Activated T-cell treated with anti-CD3 and anti-CD28 coated beads for 48 hours (primary cell): ENCODE measurements at regions not wholly inside any gene's neighbourhood (a gene's known extent, or its start where the extent isn't known, plus 50 kb on each side); places are given as distances from the start of the nearest gene placed in this dataset.
"Not testable (repeated sequence)": the region's sequence is repeated elsewhere in the genome, so short reads cannot be mapped to it uniquely, and the experiment has no call there.

Experiments used
- DNase-seq: peaks from one replicate; pipeline ENCODE4 v3.0.0-alpha.2; 2020; ENCODE audit warnings: low read depth

DNA sequence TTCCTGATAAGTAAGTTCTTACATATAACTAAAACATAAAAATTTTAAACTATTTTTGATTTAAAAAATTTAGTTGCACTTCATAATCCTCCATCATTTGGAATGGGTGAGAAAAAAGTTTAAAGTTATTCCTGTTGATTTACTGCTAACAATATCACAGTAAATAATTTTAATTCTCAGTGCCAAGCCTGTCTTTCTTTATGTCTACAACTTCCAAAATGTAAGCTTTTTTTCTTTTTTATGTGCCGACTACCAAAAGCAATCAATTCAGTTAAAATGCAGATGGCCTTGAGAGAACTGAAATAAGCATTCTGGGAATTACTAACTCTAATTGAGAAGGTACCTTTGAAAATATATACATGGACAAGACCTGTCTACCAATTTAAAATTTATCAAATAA, 1224.3 kb upstream of the B3GALT2 start:
- no peak for DNase-seq

DNA sequence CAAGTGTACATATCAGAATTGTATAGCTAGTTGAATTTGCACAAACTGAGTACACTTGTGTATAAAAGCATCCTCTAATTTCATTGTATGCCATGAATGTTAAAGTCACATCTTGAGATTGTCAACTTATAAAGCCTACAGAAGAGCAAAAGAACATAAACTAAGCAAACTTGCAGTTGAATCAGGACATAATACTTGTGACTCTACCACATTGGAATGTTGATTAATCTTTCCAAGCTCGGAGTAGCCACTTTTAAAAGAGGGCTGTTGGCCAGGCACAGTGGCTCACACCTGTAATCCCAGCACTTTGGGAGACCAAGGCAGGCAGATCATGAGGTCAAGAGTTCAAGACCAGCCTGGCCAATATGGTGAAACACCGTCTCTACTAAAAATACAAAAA, 1220.8 kb upstream of the B3GALT2 start:
- DNase-seq: not testable (repeated sequence)

DNA sequence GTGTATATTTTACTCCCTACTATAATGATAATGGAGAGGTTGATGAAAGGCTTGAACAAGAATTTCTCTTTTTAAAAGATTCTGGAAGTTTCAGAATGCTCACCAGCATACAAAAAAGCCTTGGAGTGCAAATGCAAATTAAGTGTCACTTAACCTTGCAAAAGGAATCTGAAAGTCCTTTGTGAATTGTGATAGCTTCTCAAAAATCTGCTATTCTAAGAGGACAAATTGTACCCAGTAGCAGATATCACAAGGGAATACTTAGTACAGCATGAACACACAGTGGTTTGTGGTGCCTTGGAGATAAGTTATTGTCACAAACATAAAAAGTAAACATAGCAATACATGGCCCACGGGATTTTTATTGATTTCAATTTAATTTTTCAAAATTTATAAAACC, 1208.3 kb upstream of the B3GALT2 start:
- no peak for DNase-seq

DNA sequence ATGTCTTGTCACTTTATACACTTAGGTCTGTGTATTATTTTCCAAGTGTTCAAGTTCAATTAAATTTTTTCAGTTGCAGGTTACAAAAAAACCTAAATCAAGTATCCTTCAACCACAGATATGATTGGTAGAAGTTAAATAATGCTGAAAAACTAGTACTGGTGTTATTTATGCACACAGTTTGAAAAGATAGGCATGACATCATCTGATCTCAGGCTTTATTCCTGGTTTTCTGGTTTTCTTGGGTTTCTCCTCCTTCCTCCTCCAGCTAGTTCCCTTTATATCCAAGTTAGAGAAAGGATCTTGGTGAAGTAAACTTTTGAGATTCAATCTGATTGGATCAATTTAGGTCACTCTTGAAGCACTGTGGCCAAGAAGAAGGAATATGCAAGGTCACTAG, 1201.1 kb upstream of the B3GALT2 start:
- no peak for DNase-seq

DNA sequence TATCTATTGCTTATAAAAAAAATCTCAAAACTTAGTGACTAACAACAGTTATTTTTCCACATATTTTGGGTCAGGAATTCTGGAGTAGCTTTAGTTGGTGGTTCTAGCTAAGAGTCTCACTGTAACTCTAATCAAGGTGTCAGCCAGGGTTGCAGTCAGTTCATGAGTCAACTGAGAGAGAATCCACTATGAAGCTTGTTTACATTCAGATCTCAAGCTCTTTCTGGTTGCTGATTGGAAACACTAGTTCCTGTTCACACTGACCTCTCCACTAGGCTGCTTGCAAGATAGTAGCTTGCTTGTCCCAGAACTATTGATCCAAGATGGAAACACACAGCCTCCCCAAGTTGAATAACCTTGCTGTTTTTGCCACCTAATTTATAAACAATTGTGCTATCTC, 1192.1 kb upstream of the B3GALT2 start:
- DNase-seq: no peak

DNA sequence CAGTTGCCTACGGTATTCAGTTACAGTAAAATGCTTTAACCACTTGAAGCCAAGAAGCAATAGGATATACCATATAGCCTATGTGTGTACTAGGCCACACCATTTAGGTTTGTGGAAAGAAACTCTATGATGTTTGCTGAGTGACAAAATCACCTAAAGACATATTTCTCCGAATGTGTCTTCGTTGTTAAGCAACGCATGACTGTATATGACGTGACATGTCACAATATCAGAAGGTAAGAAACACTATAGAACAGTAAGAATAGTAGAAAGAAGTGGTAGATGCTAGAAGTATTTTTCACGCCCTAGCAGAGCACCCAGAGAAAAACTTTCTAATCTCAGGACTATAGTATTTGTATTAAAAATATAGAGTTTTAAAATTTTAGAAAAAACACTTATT, 1188.2 kb upstream of the B3GALT2 start:
- DNase-seq: no peak

DNA sequence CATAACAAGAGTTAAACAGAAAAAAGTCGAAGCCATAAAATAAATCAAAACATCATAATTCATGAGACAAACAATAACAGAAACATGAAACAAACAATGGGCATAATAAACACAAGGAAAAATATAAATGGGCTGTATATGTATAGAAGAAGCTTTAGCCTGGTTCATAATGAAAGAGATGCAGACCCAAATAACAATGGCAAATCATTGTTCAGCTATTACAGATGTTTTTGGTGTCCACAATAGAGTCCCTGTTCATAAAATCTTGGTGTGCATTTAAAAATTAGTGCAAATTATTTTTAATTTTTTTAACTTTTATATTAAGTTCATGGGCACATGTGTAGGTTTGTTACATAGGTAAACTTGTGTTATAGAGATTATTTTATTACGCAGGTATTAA, 1185.9 kb upstream of the B3GALT2 start:
- no peak for DNase-seq

DNA sequence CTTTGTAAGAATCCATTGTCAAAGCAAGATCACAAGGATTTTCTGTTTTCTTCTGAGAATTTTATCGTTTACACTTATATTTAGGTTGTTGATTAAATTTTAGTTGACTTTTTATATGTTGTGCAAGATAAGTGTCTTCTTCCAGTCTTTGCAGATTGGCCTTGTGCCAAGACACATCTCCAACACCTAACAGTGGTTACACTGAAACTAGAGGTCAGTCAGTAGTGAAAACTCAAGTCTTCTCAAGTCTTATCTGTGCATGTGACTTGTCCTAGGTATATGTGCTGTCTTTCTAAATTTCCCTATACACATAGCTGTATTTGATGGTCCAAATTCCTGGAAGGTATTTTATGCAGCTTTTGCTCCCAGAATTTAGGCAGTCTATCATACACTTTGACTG, 1183.2 kb upstream of the B3GALT2 start:
- no peak for DNase-seq

DNA sequence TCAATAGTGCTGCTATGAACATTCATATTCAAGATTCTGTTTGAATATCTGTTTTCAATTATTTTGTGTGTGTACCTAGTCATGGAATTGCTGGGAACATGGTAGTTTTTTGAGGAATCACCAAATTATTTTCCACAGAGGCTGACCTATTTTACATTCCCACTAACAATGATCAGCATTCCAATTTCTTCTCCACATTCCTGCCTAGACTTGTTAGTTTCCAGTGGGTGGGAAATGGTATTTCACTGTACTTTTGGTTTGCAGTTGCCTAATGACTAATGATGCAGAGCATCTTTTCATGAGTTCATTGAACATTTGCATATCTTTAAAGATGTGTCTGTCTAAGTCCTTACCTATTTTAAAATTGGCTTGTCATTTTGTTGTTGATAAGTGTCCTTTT, 1182.6 kb upstream of the B3GALT2 start:
- no peak for DNase-seq

DNA sequence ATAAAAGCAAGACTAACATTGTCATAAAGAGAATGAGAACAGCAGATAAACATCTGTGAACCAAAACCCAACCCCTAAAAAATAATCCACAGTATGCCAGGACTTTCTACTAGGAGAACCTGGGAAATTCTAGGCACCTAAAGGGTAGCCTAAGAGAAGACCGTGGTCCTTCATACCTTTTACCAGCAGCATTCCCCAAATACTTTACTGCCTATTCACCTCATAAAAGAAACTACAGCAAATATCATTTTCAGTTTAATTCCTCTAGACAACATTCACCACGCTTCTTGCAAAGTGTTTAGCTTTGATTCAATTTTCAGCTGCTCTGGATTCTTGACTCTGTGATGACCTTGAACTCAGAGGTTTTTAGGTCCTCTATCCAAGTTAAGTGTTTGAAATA, 1180.7 kb upstream of the B3GALT2 start:
- DNase-seq: no peak

DNA sequence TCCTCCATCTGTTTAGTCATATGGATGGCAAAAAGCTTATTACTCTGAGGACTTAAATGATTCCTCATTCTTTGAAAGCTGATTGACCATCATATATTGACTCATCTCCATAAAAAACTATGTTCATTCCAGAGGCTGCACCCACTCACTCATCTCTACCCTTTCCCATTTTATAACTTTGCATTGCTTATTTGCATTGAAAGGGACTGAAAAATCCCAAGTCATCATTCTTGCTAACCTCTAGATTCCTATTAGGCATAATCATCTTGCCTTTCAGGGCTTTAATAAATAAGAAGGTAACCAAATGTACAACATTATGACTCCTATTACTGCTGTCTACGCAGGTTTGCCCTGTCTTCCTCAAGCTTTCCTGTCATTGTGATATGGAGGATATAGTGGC, 1180.3 kb upstream of the B3GALT2 start:
- DNase-seq: no peak

DNA sequence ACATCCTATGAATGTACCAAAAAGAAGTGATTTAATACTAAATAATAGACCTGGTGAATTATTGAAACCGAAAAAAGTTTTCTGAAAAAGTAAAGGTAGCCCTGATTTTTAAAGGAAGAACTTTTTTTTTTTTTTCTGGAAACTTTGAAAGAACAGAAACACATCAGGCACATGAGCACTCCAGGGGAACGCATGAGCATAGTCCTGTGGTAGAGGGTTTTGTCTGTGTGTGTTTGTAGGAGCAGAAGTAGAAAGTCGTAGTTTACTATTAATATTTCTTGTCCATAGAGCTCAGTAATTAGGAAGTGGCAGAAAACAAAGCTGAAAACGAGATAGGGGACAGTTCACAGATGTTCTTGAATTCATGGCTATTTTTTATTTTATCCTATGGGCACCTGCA, 1175.9 kb upstream of the B3GALT2 start:
- DNase-seq: no peak

DNA sequence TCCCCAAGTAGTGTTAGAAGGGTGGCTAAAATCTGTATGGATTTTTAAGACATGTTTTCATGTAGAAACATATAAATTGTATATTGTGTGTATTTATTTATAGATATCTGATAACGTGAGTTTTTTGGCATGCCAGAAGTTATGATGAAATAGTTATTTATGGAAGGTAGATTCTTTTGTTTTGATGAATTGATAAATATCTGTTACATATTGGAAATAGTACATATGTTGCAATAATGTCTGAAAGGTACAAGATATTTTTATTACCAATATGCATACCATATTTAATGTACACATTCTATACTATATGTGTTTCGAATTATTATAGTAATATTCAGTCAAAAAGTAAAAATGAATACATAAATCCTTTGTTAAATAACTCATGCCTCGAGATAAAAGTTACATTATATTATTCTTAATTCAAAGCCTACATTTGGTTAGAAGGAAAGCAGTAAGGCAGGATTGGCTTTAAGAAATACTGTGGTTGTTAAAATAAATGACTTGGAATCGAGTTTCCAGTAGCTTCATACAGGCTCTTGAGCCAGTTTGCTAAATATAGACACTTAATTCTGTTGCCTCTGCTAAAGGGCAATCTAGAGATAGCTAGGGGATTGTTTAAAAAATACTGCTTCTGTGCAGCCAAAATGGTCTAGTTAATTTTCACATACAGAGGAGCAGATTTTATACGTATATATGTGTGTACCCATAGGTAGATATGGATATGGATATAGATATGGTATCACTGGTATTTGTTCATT, 1175.1 kb upstream of the B3GALT2 start:
- DNase-seq: no peak

DNA sequence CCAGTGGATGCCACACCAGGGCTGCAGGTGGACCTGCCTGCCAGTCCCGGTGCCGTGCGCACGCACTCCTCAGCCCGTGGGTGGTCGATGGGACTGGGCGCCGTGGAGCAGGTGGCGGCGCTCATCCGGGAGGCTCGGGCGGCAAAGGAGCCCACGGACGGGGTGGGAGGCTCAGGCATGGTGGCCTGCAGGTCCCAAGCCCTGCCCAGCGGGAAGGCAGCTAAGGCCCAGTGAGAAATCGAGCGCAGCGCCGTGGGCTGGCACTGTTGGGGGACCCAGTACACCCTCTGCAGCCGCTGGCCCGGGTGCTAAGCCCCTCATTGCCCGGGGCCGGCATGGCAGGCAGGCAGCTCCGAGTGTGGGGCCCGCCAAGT, 1171.8 kb upstream of the B3GALT2 start:
- no peak for DNase-seq

DNA sequence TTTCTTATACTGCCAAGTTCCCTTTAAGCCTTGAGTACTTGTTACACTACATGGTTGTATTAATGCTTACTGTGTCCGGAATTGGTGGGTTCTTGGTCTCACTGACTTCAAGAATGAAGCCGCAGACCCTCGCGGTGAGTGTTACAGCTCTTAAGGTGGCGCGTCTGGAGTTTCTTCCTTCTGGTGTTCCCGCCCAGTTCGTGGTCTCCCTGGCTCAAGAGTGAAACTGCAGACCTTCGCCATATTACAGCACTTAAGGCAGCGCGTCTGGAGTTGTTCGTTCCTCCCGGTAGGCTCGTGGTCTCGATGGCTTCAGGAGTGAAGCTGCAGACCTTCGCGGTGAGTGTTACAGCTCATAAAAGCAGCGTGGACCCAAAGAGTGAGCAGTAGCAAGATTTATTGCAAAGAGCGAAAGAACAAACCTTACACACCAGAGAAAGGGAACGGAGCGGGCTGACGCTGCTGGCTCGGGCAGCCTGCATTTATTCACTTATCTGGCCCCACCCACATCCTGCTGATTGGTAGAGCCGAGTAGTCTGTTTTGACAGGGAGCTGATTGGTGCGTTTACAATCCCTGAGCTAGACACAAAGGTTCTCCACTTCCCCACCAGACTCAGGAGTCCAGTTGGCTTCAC, 1171.3 kb upstream of the B3GALT2 start:
- DNase-seq: not testable (repeated sequence)

DNA sequence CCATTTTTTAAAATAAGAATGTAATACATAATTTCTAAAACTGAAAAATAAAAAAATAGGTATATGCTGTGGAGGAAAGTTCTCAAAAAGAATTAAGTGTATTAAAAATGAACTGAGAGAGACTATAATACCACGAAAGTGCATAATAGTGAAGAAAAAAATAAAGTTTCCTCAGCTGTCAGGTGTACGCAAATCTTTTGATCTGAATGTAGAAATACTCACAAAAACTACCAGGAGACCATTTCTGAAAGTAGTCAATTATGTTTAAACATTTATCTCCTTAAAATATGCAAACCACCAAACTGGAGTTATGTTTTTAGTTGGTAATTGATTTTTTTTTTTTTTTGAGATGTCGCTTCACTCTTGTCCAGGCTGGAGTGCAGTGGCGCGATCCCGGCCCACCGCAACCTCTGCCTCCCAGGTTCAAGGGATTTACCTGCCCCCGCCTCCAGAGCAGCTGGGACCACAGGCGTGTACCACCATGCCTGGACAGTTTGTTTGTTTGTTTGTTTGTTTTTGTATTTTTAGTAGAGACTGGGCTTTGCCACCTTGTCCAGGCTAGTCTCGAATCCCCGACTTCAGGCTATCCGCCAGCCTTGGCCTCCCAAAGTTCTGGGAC, 1169.2 kb upstream of the B3GALT2 start:
- DNase-seq: no peak

DNA sequence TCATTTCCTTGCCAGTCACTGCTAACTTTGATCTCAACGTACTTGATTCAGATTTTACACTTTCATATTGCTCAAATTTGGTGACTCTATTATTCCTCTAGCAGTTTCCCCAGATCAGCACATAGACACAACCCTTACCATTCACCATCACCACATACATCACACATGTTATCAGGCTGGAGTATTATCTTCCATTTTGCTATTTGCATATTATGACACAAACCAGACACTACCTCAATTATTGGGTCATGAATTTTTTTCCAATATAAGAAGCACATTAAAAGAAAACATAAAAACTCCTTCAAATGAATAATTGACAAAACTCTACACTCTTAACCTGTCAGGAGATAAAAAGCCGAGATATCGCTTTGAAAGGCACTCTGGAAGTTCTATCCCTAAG, 1166.7 kb upstream of the B3GALT2 start:
- no peak for DNase-seq

DNA sequence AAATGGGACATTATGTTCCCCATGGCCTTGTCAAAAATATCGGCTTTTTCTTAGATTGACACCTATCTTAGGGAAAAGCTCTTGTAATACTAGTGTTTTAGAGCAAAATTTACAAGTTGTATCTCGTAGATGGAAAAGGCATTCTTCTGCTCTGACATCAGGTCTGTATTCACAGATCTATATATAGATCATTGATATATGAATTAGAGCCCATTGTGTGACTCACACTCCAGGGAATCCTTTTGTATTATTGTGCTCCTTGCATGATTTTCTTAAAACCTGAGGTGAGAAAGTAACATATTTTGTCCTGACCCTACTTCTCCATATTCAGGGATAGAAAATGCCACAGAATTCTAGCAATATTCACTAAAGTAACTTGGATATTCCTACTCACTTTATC, 1160.8 kb upstream of the B3GALT2 start:
- no peak for DNase-seq

DNA sequence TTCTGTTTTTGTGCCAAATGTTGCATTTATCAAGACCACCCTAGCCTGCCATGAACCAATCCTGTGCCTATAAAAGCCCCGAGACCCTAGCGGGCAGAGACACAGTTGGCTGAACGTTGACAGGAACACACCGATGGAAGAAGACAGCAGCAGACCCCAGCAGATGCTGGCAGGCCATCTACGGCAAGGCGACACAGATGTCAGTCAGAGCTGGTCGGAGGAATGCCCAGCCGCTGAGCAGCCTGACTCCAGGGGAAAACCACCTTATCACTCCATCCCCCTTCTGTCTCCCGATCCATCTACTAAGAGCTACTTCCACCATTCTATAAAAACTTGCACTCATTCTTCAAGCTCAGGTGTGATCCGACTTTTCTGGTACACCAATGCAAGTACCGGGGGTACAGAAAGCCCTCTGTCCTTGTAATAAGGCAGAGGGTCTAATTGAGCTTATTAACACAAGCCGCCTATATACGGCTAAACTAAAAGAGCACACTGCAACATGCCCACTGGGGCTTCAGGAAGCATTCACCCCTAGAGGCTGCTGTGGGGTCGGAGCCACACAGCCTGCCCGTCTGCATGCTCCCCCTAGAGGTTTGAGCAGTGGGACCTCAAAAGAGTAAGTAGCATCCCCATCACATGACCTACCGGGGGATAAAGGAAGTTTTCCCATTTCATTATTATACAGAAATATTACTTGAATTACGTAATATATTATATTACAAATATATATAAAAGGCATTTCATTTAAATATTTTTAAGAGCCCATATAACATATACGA, 1156.3 kb upstream of the B3GALT2 start:
- DNase-seq: no peak

DNA sequence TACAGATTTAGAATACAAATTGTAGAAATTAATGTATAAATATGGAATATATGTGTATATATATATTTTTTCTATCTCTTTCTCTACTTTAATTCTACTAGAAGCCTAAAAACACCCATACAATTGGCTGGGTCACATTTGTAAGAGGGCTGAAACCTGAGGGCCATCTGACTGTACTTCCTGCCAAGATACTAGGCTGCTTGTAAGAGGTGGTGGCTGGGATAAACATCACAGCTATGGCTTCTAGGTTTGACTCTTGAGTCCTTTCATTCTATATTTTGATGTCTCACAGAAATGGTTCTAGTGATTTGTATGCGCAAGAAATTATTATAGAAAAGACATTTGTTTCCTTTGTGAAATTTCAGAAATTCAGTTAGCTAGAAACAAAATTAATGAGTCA, 1155.2 kb upstream of the B3GALT2 start:
- no peak for DNase-seq

DNA sequence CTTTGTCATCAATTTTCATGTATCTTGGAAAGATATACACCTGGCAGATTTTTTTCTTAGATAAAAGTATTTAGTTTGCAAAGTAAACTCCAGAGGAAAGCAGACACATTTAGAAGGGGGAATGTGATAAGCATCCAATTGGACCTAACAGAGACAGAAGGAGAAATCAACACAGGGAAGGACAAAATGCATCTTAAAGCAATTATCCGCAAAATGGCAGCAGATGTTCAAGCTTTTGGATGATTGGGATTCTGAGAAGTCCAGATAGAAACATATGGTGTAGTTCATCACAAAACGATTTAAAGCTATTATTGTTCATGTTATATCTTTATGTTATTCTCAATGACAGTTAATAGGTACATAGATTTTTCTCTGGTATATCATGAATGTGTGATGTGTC, 1153.1 kb upstream of the B3GALT2 start:
- DNase-seq: no peak

DNA sequence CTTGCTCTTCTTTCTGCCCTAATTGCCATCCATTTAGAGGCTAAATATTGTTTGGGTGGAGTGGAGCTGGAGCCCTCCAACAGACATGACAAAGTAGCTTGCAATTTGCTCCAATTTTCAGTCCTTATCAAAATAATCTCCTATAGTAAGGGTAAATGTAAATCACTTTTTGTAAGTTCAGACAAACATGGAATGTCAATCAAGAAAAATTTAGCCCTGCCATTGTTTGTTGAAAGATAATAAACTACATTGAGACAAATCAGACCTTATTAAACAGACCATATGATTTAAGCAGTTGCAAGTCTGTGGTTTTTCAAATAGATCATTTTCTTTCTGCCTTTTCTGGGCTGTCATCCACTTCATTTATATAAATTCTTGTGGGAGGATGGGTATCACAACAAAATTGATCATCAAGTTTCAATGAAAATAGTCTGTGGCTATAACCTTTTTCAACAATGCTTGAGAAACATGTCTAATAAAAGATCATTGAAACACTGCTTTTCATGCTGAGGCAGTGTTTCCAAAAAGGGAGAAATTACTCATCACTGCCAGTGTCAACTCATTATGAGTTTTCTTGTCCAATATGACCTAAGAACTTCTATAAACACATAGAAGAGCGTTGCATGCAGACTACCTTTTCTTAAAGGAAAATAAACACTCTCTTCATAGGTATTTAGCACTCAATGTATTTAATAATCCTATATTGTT, 1152.0 kb upstream of the B3GALT2 start:
- DNase-seq: no peak
